ENCODE measurements at regions not wholly inside any gene's neighbourhood (a gene's known extent, or its start where the extent isn't known, plus 50 kb on each side); places are given as distances from the start of the nearest gene placed in this dataset.
"Not testable (repeated sequence)": the region's sequence is repeated elsewhere in the genome, so short reads cannot be mapped to it uniquely, and the experiment has no call there.

DNA sequence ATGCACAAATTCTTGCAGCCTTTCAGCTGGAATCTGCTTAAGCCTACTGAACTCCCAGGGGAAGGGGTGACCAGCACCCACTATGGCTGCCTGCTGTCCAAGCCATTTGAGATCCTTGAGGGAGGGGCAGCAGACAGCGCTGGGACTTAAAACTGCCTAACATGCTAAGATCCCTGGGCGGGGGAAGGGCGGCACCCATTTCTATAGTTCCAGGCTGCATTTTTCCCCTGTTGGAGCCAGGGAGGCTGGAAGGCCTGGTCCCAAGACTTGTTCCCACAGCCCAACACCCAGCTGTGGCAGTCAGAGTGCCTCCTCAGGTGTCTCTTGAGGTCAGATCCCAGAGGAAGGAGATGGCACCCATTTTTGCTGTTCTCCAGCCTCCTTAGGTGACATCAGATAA, 1061.3 kb upstream of the COX7C start:
- DNase-seq: no peak

DNA sequence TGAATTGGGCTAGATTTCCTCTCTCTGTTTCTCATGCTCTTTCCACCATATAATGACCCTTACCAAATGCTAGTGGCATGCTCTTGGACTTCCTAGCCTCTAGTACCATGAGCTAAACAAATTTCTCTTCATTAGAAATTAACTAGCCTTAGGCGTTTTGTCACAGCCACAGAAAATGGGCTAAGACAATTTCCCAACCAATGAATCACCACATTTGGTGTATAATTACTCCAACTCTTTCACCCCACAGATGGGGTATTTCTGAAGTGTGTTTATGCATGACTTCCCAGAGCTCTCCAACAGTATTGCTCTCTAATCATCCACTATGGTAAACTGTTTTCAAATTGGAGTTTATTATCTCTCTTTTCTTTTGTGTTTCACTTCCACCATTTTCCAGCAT, 1041.1 kb upstream of the COX7C start:
- no peak for DNase-seq

DNA sequence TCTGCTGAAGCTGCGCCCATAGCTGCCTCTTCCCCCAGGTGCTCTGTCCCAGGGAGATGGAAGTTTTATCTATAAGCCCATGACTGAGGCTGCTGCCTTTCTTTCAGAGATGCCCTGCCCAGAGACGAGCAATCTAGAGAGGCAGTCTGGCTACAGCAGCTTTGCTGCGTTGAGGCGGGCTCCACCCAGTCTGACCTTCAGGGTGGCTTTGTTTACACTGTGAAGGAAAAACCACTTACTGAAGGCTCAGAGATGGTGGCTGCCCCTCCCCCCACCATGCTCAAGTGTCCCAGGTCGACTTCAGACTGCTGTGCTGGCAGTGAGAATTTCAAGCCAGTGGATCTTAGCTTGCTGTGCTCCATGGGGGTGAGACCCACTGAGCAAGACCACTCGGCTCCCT, 1029.9 kb upstream of the COX7C start:
- DNase-seq: not testable (repeated sequence)

DNA sequence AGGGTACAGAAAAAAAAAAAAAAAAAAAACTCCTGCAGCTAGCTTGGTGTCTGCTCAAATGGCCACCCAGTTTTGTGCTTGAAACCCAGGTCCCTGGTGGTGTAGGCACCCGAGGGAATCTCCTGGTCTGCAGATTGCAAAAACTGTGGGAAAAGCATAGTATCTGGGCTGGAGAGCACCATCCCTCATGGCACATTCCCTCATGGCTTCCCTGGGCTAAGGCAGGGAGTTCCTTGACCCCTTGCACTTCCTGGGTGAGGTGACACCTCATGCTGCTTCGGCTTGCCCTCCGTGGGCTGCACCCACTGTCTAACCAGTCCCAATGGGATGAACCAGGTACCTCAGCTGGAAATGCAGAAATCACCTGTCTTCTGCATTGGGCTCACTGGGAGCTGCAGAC, 1029.5 kb upstream of the COX7C start:
- DNase-seq: not testable (repeated sequence)

DNA sequence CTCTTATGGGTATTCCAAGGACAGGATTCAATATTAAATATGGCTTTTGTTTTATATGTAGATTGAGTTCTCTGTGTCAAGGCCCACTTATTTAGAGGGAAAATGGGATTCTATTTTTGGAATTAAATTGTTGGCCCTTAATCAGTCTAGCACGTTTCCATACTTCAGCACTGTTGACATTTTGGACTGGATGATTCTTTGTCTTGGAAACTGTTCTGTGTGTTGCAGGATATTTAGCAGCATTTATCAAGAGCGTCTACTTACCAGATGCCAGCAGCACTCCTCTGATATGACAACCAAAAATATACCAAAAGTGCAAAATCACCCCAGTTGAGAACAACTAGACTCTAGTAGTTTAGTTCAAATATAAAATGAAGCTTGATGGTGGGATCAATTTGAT, 1027.0 kb upstream of the COX7C start:
- DNase-seq: no peak

DNA sequence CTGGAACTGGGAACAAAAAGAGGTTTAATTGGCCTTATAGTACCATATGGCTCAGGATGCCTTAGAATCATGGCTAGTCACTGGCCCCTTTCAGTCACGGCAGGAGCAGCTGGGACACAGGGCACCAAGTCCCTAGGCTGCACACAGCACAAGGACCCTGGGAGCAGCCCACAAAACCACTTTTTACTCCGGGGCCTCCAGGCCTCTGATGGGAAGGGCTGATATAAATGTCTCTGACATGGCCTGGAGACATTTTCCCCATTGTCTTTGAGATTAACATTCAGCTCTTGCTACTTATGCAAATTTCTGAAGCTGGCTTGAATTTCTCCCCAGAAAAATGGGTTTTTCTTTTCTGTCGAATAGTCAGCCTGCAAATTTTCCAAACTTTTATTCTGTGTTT, 1026.4 kb upstream of the COX7C start:
- DNase-seq: no peak

DNA sequence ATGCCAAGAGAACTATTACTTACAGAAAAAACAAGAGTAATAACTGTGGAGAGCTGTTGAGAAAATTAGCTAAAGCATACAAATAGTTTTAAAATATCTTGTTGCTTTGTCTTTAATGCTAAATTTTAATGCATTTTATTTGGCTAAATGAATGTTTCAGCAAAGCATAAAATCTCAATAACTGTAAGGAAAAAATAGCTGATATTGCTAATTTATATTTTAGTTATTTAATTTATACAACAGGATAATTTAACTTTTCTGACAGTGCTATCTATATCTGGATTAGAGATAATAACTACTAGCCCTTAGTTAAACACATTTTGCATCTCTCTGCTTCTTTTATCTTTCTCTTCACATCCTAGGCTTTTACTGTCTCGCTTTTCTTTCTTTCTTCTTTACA, 1014.9 kb upstream of the COX7C start:
- DNase-seq: no peak

DNA sequence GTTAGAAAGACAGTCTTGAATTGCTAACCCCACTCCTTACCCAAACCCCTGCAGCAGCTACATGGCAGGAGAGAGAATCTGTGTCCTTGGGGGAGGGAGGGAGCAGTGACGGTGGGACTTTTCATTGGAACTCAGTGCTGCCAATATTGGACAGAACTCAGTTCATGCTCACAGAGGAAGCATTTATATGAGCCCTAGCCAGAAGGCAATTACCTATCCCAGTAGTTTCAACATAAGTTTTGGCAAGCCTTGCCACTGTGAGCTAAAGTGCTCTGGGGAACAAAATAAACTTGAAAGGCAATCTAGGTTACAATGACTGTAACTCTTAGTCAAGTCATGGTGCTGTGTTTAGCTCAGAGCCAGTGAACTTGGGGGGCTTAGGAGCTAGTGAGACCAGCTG, 1013.4 kb upstream of the COX7C start:
- no peak for DNase-seq

DNA sequence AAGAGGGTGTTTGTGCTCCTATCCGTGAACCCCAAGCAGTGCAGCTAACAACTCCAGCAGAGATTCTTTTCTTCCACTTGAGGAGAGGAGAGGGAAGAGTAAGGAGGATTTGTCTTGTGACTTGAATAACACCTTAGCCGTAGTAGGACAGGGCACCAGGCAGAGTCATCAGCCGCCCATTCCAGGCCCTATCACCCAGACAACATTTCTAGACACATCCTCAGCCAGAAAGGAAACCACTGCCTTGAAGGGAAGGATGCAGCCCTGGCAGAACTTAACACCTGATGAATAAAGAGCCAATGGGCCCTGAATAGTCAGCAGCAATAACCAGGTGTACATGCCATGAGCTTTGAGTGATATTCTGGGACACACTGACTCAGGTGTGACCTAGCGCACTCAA, 1013.0 kb upstream of the COX7C start:
- DNase-seq: no peak

DNA sequence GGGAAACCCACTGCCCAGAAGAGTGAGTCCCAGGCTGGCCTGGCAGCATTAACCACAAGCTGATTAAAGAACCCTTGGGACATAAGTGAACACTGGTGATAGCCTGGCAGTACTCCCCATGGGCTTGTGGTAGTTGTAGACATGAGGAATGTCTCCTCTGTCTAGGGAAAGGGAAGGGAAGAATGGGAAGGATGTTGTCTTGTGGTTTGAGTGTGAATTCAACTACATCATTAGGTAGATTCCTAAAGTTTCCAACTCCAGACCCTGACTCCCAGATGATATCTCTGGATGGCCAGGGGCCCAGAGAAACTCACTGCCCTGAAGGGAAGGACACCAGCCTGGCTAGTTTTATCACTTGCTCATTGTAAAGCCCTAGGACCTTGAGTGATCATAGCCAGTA, 1012.4 kb upstream of the COX7C start:
- no peak for DNase-seq

DNA sequence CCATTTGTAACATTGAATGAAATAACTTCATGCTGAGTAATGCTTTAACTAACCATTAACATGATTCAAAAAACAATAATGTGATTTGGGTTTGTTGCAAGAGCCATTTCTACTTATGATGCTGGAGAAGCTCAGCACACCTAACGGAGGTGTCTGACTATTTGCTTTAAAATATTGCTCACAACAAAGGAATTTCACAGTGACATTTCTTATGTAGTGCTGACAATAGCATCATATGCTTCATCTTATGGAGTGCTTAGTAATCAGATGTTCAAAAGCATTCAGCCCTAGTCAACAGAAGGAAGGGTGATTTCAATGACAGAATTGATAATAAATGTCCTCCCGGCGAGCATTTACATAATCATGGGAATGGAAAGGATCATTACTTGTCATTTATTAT, 1003.3 kb upstream of the COX7C start:
- DNase-seq: no peak

DNA sequence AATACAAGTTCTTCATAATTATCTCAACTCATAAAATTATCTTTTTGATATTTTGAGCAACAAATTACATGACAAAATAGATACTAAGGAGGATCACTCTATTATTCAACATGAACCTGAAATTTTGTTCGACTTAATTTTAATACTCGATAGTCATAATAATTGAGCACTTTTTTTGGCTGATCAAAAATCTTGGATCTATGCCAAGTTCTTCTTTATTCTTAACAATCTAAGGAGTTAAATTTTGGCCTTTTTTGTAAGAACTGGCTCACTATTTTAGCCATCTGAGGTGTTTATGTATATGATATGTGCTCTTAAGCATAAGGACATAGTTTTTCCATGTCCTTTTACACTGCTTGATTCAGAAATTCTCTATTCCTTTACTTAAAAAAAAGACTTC, 996.1 kb upstream of the COX7C start:
- DNase-seq: no peak

DNA sequence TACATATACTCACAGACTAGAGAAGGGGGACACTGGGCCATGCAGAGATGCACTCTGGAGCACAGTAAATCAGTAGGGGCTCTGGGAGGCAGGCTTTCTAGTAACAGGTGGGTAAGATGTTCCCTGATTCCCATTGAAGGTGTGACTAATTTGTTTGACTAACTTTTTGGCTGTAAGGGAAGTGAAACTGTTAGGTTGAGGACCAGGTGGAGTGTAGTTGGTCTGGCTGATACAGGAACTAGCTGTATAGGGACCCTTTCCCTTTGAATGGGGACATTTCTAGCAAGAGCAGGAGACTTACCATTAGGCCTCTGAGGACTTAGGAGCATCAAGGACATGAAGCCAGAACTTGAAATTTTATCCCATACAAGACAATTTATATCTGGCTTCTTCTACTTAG, 989.6 kb upstream of the COX7C start:
- DNase-seq: no peak

DNA sequence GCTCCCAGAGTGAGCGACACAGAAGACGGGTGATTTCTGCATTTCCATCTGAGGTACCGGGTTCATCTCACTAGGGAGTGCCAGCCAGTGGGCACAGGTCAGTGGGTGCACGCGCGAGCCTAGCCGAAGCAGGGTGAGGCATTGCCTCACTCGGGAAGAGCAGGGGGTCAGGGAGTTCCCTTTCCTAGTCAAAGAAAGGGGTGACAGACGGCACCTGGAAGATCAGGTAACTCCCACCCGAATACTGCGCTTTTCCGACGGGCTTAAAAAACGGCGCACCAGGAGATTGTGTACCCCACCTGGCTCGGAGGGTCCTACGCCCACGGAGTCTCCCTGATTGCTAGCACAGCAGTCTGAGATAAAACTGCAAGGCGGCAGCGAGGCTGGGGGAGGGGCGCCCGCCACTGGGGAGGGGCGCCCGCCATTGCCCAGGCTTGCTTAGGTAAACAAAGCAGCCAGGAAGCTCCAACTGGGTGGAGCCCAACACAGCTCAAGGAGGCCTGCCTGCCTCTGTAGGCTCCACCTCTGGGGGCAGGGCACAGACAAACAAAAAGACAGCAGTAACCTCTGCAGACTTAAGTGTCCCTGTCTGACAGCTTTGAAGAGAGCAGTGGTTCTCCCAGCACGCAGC, 979.1 kb upstream of the COX7C start:
- DNase-seq: not testable (repeated sequence)

DNA sequence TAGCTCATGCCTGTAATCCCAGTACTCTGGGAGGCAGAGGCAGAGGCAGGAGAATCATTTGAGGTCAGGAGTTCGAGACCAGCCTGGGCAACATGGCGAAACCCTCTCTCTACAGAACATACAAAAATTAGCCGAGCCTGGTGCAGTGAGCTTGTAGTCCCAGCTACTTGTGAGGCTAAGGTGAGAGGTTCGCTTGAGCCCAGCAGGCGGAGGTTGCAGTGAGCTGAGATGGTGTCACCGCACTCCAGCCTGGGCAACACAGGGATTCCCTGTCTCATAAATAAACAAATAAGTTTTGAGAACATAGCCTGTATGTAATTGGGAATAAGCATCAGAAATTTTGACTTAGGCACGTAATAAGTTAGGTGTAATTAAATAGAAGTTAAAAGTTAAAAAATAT, 971.7 kb upstream of the COX7C start:
- DNase-seq: no peak

DNA sequence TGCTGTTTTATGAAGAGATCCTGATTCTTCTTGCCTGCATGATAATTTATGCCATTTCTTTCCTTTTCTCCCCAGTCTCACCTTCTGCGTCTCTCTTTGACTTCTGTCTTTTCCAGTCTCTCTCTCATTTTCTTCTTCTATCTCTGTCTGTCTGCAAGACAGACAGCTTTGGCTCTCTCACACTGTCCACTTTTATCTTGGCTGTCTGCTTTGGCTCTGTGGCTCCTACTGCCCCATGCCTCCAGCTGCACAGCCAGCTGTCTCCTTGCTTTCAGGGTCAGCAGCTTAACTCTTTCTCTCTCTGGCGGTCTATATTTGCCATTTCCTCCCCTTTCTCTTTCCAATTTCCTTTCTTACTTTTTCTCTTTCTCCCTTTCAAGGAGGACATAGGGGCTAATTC, 971.1 kb upstream of the COX7C start:
- no peak for DNase-seq

DNA sequence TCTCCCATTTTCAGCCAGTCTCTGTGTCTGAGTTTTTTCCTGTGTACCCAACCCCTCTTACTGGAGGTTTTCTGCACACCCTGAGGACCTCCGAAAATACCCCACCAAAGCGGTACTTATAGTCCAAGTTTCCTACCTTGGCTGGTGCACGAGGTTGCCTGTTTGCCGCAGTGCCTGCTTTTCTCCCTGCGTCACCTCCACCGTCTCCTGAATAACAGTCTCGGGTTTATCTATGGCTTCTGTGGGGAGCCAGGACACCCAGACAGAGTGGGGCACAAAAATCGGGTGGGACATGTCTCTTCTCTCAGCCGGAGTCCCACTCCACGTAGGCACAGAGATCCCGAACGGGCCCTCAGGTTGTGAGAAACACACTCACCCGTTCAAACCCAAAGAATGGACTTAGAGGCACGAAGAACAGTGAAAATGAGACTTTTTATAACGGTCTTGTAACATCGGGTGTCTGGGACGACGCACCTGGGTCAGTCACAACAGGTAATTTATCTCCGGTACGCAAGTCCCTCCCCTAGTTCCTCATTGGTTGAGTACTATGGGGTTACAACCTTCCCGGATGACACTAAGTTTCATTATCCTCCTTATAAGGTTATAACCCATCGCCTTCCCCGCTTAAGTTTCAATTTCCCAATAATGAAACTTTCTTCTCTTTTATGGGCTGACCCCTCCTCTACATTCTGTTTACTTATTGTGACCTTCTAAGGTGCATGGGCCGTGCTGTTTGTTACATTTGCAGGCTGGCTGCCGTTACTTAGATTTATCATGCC, 970.2 kb upstream of the COX7C start:
- DNase-seq: no peak

DNA sequence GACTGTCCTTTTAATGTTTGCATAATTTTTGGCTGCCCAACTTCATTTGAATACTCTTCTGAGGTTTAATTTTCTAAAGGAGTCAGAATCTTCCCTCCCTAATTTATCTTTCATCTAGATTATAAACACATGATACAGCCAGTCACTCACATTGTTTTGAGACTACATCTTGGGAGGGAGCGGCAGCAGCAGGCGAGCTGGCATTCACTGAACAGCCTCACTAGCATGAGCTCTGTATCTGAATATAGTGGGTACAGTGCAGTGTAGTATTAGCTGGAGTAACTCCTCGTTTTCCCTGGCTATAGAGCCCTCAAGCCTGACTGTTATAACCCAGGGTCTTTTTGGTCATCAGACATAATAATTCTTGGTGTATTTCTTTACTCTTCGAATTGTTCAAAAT, 969.2 kb upstream of the COX7C start:
- no peak for DNase-seq

DNA sequence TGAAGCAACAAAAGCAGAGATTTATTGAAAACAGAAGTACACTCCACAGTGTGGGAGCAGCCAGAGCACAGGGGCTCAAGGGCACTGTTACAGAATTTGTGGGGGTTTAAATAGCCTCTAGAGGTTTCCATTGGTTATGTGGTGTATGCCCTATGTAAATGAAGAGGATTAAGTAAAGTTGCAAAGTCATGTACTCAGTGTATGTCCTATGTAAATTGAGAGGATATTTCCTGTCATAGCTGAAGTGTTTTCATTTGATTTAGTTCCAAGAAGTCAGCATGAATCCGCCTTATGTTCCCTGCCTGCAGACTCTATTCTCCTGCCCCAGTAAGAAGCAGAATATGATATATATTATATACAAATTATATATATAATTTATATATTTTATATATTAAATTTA, 966.0 kb upstream of the COX7C start:
- no peak for DNase-seq

DNA sequence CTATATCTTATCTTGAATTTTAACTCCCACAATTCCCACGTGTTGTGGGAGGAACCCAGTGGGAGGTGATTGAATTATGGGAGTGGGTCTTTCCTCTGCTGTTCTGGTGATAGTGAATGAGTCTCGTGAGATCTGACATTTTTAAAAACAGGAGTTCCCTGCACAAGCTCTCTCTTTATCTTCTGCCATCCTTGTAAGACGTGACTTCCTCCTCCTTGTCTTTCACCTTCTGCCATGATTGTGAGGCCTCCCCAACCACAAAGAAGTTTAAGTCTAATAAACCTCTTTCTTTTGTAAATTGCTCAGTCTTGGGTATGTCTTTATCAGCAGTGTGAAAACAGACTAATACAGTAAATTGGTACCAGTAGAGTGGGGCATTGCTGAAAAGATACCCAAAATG, 963.6 kb upstream of the COX7C start:
- not testable (repeated sequence) for DNase-seq

DNA sequence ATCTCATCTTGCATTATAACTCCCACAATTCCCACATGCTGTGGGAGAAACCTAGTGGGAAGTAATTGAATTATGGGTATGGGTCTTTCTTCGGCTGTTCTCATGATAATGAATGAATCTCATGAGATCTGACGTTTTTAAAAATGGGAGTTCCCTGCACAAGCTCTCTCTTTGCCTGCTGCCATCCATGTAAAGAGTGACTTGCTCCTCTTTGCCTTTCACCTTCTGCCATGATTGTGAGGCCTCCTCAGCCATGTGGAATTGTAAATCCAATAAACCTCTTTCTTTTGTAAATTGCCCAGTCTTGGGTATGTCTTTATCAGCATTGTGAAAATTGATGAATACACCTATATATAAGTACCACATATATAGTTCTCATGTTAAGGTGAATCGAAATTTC, 961.7 kb upstream of the COX7C start:
- DNase-seq: no peak

DNA sequence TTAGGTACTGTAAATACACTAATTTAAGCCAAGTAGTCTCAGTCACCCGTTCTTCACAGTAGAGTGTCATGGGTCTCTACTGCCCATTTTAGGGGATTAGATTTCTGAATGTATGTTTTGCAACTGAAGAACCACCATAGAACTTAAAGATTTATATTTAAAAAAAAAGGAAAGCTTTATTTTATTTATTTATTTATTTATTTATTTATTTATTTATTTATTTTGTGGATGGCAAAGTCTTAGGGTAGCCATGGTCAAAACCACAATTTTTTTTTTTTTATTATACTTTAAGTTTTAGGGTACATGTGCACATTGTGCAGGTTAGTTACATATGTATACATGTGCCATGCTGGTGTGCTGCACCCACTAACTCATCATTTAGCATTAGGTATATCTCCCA, 960.4 kb upstream of the COX7C start:
- DNase-seq: not testable (repeated sequence)

DNA sequence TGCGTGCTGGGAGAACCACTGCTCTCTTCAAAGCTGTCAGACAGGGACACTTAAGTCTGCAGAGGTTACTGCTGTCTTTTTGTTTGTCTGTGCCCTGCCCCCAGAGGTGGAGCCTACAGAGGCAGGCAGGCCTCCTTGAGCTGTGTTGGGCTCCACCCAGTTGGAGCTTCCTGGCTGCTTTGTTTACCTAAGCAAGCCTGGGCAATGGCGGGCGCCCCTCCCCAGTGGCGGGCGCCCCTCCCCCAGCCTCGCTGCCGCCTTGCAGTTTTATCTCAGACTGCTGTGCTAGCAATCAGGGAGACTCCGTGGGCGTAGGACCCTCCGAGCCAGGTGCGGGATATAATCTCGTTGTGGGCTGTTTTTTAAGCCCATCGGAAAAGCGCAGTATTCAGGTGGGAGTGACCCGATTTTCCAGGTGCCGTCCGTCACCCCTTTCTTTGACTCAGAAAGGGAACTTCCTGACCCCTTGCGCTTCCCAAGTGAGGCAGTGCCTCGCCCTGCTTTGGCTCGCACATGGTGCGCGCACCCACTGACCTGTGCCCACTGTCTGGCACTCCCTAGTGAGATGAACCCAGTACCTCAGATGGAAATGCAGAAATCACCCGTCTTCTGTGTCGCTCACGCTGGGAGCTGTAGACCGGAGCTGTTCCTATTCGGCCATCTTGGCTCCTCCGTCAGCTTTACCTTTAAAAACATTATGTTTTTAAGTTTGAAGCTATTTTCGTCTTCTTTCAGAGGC, 954.6 kb upstream of the COX7C start:
- not testable (repeated sequence) for DNase-seq

DNA sequence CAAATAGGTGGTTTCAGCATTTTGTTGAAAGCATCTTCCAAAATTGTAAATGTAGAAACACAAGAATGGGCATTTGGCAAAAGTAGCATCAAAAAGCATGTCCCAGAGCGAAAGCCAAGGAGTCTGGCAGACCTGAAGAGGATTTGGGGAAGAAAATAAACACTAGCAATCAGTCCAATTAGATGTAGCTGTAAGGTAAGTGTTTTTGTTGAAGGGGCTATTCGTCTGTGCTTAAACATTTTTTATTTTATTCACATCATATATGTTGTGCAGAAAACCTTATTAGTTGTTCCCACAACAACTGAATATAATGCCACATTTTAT, 954.1 kb upstream of the COX7C start:
- no peak for DNase-seq

Data from hematopoietic multipotent progenitor cell treated with erythropoietin and hydrocortisone succinate and interleukin-3 and kit ligand, for 6 days (in vitro differentiated cells).